ENCODE measurements at regions not wholly inside any gene's neighbourhood (a gene's known extent, or its start where the extent isn't known, plus 50 kb on each side); places are given as distances from the start of the nearest gene placed in this dataset.
"Not testable (repeated sequence)": the region's sequence is repeated elsewhere in the genome, so short reads cannot be mapped to it uniquely, and the experiment has no call there.

GRCh38 chr2:89820248-89820647 is 1128.8 kb downstream of the RPIA start:
- no peak for TF ChIP-seq CTCF (IDR thresholded peaks at IDR 0.05; ENCODE audit: insufficient read depth, low read length, missing control alignments)
- ChIA-PET POLR2A (no interaction called here), CTCF (no interaction called here)
- DNase-seq (ENCODE audit: low read depth, low spot score): no peak
- H3K4me3 ChIP-seq (ENCODE audit: low read depth, low read length): no peak overlapping the region

- no peak overlapping the region for H3K4me3 ChIP-seq (ENCODE audit: low read depth, low read length)
- TF ChIP-seq CTCF (IDR thresholded peaks at IDR 0.05; ENCODE audit: insufficient read depth, low read length, missing control alignments): no peak
- ChIA-PET POLR2A (no interaction called here), CTCF (no interaction called here)
- no peak for DNase-seq (ENCODE audit: low read depth, low spot score)
These were observed 1130.0 kb downstream of the RPIA start for GRCh38 chr2:89821455-89821945.

GRCh38 chr2:89822342-89822741 is 1130.9 kb downstream of the RPIA start:
- CTCF ChIA-PET; POLR2A ChIA-PET; H3K4me3 ChIP-seq (ENCODE audit: low read depth, low read length); DNase-seq (ENCODE audit: low read depth, low spot score): not testable (repeated sequence)

DNA sequence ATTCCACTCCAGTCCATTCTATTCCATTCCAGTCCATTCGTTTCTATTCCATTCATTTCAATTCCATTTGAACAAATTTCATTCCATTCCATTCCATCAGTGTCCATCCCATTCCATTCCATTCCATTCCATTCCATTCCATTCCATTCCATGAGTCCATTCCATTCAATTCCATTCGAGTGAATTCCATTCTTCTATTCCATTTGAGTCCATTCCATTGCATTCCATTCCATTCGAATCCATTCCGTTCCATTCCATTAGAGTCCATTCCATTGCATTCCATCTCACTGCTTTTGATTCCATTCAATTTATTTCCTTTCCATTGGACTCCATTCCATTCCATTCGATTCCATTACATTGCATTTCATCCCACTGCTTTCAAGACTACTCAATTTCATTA is 1132.1 kb downstream of the RPIA start:
- CTCF ChIA-PET: no interaction called here
- TF ChIP-seq CTCF (IDR thresholded peaks at IDR 0.05; ENCODE audit: insufficient read depth, low read length, missing control alignments): no peak

DNA sequence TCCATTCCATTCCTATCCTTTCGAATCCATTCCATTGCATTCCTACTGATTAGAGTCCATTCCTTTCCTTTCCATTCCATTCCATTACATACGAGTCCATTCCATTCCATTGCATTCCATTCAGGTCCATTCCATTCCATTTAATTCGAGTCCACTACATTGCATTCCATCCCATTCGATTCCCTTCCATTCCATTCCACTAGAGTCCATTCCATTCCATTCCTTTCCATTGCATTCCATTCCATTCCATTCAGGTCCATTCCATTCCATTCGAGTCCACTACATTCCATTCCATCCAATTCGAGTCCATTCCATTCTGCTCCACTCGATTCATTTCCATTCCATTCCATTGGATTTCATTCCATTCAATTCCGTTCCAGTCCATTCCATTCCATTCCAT is 1133.6 kb downstream of the RPIA start:
- POLR2A ChIA-PET: no interaction called here
- CTCF ChIA-PET: no interaction called here
- no peak overlapping the region for H3K4me3 ChIP-seq (ENCODE audit: low read depth, low read length)
- no peak for DNase-seq (ENCODE audit: low read depth, low spot score)
- no peak for TF ChIP-seq CTCF (IDR thresholded peaks at IDR 0.05; ENCODE audit: insufficient read depth, low read length, missing control alignments)

More for the DNA sequence above, 1132.1 kb downstream of the RPIA start:
- no peak for DNase-seq (ENCODE audit: low read depth, low spot score)
- POLR2A ChIA-PET: no interaction called here
- H3K4me3 ChIP-seq (ENCODE audit: low read depth, low read length): no peak overlapping the region

DNA sequence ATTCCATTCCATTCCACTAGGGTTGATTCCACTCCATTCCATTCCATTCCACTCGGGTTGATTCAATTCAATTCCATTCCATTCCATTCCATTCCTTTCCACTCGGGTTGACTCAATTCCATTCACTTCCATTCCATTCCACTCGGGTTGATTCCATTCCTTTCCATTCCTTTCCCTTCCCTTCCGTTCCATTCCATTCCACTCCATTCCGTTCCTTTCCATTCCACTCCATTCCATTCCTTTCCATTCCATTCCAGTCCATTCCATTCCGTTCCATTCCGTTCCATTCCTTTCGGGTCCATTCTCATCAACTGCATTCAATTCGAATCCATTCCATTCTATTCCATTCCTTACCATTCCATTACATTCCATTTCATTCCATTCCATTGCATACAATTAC is 1135.3 kb downstream of the RPIA start:
- H3K4me3 ChIP-seq (ENCODE audit: low read depth, low read length); POLR2A ChIA-PET; CTCF ChIA-PET; DNase-seq (ENCODE audit: low read depth, low spot score): not testable (repeated sequence)

DNA sequence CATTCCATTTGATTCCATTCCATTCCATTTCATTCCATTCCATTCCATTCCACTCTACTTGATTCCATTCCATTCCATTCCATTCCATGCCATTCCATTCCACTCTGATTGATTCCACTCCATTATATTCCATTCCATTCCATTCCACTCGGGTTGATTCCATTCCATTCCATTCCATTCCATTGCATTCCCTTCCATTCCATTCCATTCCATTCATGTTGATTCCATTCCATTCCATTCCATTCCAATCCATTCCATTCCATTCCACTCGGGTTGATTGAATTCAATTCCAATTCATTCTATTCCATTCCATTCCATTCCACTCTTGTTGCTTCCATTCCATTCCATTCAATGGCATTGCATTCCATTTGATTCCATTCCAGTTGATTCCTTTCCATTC is 1136.4 kb downstream of the RPIA start:
- H3K4me3 ChIP-seq (ENCODE audit: low read depth, low read length); POLR2A ChIA-PET; CTCF ChIA-PET; DNase-seq (ENCODE audit: low read depth, low spot score): not testable (repeated sequence)

GRCh38 chr2:89828416-89828815 is 1136.9 kb downstream of the RPIA start:
- POLR2A ChIA-PET; CTCF ChIA-PET; DNase-seq (ENCODE audit: low read depth, low spot score); H3K4me3 ChIP-seq (ENCODE audit: low read depth, low read length): not testable (repeated sequence)

GRCh38 chr2:89828961-89829631 is 1137.6 kb downstream of the RPIA start:
- DNase-seq (ENCODE audit: low read depth, low spot score); CTCF ChIA-PET; POLR2A ChIA-PET; H3K4me3 ChIP-seq (ENCODE audit: low read depth, low read length): not testable (repeated sequence)
